Upper lobe of right lung (tissue), 1 donor: ENCODE measurements at regions not wholly inside any gene's neighbourhood (a gene's known extent, or its start where the extent isn't known, plus 50 kb on each side); places are given as distances from the start of the nearest gene placed in this dataset.

Source experiments
- ATAC-seq: fragments of 200-7000 bp; cut with Tn5 transposase; one replicate; pipeline ENCODE4 v1.9.1; 2020; ENCODE audit warnings: mild to moderate bottlenecking, moderate library complexity
- DNase-seq: peaks from one replicate; pipeline ENCODE4 v3.0.0-alpha.2; 2020
- H3K27ac ChIP-seq: fragments of 200-600 bp; one replicate; pipeline ENCODE4 v1.8.0; 2022
- H3K27me3 ChIP-seq: fragments of 200-600 bp; one replicate; pipeline ENCODE4 v1.8.0; 2022; ENCODE audit warnings: mild to moderate bottlenecking
- H3K36me3 ChIP-seq: fragments of 200-600 bp; one replicate; pipeline ENCODE4 v1.8.0; 2022
- H3K4me1 ChIP-seq: fragments of 200-600 bp; one replicate; pipeline ENCODE4 v1.8.0; 2022
- H3K4me3 ChIP-seq: fragments of 200-600 bp; one replicate; pipeline ENCODE4 v1.8.0; 2022; ENCODE audit warnings: mild to moderate bottlenecking
- H3K9me3 ChIP-seq: fragments of 200-600 bp; one replicate; pipeline ENCODE4 v1.8.0; 2022
- intact Hi-C: fragments of 100-400 bp; cut with DNase I; formaldehyde crosslinking; loops from one replicate; pipeline ENCODE4 v1.11.0; 2022
- TF ChIP-seq, protein P1 (sequence below): fragments of 200-600 bp; IDR thresholded peaks from one replicate; pipeline ENCODE4 v1.8.0; 2022; ENCODE audit warnings: antibody characterized with exemption
- donor health status: DM: no; HTN: yes; CAD: no; lungs with severe emphysema.

DNA sequence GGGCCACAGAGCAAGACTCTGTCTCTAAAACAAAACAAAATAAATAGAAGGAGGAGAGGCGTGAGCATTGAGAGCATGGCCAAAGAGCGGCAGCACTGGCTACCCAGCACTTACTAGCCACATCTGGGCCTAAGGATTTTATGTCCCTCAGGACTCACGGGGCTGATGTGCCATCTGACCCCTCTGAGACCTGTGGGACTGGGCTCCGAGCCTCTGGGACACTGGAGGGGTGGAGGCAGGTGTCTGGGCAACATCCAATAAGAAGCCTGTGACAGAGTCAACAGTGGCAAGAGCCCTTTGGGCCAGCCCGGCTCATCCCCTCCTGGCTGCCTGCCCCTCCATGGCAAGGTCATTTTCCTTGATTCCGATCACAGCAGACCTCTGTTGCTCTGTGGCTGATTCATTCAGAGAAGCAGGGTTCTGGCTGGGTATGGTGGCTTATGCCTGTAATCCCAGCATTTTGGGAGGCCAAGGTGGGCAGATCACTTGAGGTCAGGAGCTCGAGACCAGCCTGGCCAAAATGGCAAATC lies 60.7 kb downstream of the RRM2 start:
- intact Hi-C loops, result no loop called here
- no peak for DNase-seq
- TF ChIP-seq, protein P1, sequence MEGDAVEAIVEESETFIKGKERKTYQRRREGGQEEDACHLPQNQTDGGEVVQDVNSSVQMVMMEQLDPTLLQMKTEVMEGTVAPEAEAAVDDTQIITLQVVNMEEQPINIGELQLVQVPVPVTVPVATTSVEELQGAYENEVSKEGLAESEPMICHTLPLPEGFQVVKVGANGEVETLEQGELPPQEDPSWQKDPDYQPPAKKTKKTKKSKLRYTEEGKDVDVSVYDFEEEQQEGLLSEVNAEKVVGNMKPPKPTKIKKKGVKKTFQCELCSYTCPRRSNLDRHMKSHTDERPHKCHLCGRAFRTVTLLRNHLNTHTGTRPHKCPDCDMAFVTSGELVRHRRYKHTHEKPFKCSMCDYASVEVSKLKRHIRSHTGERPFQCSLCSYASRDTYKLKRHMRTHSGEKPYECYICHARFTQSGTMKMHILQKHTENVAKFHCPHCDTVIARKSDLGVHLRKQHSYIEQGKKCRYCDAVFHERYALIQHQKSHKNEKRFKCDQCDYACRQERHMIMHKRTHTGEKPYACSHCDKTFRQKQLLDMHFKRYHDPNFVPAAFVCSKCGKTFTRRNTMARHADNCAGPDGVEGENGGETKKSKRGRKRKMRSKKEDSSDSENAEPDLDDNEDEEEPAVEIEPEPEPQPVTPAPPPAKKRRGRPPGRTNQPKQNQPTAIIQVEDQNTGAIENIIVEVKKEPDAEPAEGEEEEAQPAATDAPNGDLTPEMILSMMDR, result no peak

GRCh38 chr2:10184421-10184820 lies 61.9 kb downstream of the RRM2 start:
- H3K4me3 ChIP-seq, result no peak overlapping the region
- DNase-seq (no peak), ATAC-seq (no peak)
- no peak overlapping the region for H3K27ac ChIP-seq
- H3K36me3 ChIP-seq, result no peaks in the 10 kb centered on the region
- no peaks in the 10 kb centered on the region for H3K4me1 ChIP-seq
- intact Hi-C loops, result no loop called here
- H3K9me3 ChIP-seq, result no peaks in the 10 kb centered on the region
- TF ChIP-seq, protein P1, result no peak
- H3K27me3 ChIP-seq, result no peaks in the 10 kb centered on the region

More for the DNA sequence above, 60.7 kb downstream of the RRM2 start:
- Histone ChIP-seq H3K36me3 (no peaks in the 10 kb centered on the region), H3K4me3 (no peak overlapping the region), H3K27ac (no peak overlapping the region), H3K4me1 (no peaks in the 10 kb centered on the region), H3K27me3 (no peaks in the 10 kb centered on the region), H3K9me3 (no peaks in the 10 kb centered on the region)
- ATAC-seq, result no peak

GRCh38 chr2:10185046-10185445 lies 62.5 kb downstream of the RRM2 start:
- H3K9me3 ChIP-seq, result no peaks in the 10 kb centered on the region

DNA sequence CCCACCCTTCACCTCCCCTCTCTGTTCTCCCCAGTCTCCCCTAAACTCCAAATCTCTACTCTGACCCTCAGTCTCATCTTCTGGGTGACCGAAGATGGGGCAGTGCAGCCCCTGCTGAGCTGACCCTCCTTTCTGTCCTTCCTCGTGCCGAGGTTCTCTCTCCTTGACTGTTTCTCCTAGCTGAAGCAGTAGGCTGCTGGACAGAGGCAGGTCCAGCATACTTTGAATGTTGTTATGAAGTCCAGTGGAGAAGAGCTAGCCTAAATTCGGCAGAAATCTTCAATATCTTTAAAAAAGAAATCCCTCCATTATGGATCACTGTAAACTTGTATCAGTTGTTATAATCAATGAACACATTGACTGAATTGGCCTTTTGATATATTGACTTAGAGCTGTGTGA lies 63.2 kb downstream of the RRM2 start:
- H3K9me3 ChIP-seq, result no peaks in the 10 kb centered on the region
- DNase-seq (no peak), ATAC-seq (no peak)
- TF ChIP-seq, protein P1, result no peak
- intact Hi-C loops, result no loop called here
- no peaks in the 10 kb centered on the region for H3K36me3 ChIP-seq
- H3K27ac ChIP-seq, result no peak overlapping the region
- no peak overlapping the region for H3K4me3 ChIP-seq
- H3K4me1 ChIP-seq, result no peaks in the 10 kb centered on the region
- no peaks in the 10 kb centered on the region for H3K27me3 ChIP-seq

More at GRCh38 chr2:10185046-10185445, 62.5 kb downstream of the RRM2 start:
- Histone ChIP-seq H3K27ac (no peak overlapping the region), H3K4me3 (no peak overlapping the region), H3K36me3 (no peaks in the 10 kb centered on the region), H3K27me3 (no peaks in the 10 kb centered on the region), H3K4me1 (no peaks in the 10 kb centered on the region)
- intact Hi-C loops, result no loop called here
- ATAC-seq (no peak), DNase-seq (no peak)
- TF ChIP-seq, protein P1, result no peak

- intact Hi-C loops, result no loop called here
- H3K36me3 ChIP-seq, result no peaks in the 10 kb centered on the region
- H3K4me1 ChIP-seq, result no peaks in the 10 kb centered on the region
- no peaks in the 10 kb centered on the region for H3K9me3 ChIP-seq
- no peaks in the 10 kb centered on the region for H3K27me3 ChIP-seq
- TF ChIP-seq, protein P1, result no peak
- DNase-seq, result no peak
- no peak overlapping the region for H3K4me3 ChIP-seq
- H3K27ac ChIP-seq, result no peak overlapping the region
- no peak for ATAC-seq
Observed at GRCh38 chr2:10186868-10187535, 64.5 kb downstream of the RRM2 start.

GRCh38 chr2:10187661-10188060 lies 65.1 kb downstream of the RRM2 start:
- TF ChIP-seq, protein P1, result no peak
- no peaks in the 10 kb centered on the region for H3K36me3 ChIP-seq
- no peaks in the 10 kb centered on the region for H3K4me1 ChIP-seq
- no peak for ATAC-seq
- H3K27ac ChIP-seq, result no peak overlapping the region
- H3K4me3 ChIP-seq, result no peak overlapping the region
- intact Hi-C loops, result no loop called here
- H3K9me3 ChIP-seq, result no peaks in the 10 kb centered on the region
- no peak for DNase-seq
- no peaks in the 10 kb centered on the region for H3K27me3 ChIP-seq
